ENCODE measurements at regions not wholly inside any gene's neighbourhood (a gene's known extent, or its start where the extent isn't known, plus 50 kb on each side); places are given as distances from the start of the nearest gene placed in this dataset.

DNA sequence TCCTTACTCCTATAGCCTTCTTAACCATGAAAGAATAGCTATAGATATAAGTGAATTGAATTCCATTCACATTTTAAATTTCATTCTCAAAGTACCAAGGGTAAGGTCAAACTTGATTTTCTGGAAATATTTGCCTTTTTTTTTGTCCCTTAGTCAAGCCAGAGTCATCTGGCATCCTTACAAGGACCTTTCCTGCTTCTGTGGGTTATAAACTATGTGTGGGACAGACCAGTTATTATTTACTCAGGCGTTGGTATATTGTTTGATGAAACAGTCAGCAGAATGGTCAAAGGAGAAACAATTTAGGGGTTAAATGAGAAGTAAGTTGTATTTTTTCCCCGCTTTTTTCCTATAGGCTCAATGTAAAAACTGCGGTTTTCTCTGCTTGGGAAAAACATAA lies 1103.2 kb upstream of the ZEB2 start:
- ChIA-PET POLR2A (no interaction called here), CTCF (no interaction called here)
- H3K4me3 ChIP-seq (ENCODE audit: low read depth, low read length), result no peak overlapping the region
- TF ChIP-seq, protein P1, sequence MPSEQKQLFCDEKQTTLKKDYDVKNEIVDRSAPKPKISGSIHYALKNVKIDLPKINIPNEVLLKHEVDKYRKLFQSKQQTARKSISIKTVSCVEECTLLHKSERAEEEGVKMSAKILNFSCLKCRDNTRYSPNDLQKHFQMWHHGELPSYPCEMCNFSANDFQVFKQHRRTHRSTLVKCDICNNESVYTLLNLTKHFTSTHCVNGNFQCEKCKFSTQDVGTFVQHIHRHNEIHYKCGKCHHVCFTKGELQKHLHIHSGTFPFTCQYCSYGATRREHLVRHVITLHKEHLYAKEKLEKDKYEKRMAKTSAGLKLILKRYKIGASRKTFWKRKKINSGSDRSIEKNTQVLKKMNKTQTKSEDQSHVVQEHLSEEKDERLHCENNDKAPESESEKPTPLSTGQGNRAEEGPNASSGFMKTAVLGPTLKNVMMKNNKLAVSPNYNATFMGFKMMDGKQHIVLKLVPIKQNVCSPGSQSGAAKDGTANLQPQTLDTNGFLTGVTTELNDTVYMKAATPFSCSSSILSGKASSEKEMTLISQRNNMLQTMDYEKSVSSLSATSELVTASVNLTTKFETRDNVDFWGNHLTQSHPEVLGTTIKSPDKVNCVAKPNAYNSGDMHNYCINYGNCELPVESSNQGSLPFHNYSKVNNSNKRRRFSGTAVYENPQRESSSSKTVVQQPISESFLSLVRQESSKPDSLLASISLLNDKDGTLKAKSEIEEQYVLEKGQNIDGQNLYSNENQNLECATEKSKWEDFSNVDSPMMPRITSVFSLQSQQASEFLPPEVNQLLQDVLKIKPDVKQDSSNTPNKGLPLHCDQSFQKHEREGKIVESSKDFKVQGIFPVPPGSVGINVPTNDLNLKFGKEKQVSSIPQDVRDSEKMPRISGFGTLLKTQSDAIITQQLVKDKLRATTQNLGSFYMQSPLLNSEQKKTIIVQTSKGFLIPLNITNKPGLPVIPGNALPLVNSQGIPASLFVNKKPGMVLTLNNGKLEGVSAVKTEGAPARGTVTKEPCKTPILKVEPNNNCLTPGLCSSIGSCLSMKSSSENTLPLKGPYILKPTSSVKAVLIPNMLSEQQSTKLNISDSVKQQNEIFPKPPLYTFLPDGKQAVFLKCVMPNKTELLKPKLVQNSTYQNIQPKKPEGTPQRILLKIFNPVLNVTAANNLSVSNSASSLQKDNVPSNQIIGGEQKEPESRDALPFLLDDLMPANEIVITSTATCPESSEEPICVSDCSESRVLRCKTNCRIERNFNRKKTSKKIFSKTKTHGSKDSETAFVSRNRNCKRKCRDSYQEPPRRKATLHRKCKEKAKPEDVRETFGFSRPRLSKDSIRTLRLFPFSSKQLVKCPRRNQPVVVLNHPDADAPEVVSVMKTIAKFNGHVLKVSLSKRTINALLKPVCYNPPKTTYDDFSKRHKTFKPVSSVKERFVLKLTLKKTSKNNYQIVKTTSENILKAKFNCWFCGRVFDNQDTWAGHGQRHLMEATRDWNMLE (tag by site-specific recombination; conservative IDR thresholded peaks at IDR 0.05; ENCODE audit: low read depth), result no peak
- no peak for TF ChIP-seq ZNF629 (tag by site-specific recombination; IDR thresholded peaks at IDR 0.05)
- no peak for TF ChIP-seq ZNF76 (tag by site-specific recombination; IDR thresholded peaks at IDR 0.05; ENCODE audit: borderline replicate concordance, low read depth)
- no peak for TF ChIP-seq KLF16 (tag by site-specific recombination; IDR thresholded peaks at IDR 0.05)
- no peak for TF ChIP-seq ZNF621 (tag by site-specific recombination; IDR thresholded peaks at IDR 0.05)
- TF ChIP-seq ZNF610 (tag by site-specific recombination; IDR thresholded peaks at IDR 0.05; ENCODE audit: borderline replicate concordance), result no peak
- no peak for TF ChIP-seq ZBTB26 (tag by site-specific recombination; optimal IDR thresholded peaks at IDR 0.05)
- TF ChIP-seq BCL11A (tag by site-specific recombination; IDR thresholded peaks at IDR 0.05; ENCODE audit: low read depth), result no peak
- H3K36me3 ChIP-seq (ENCODE audit: control insufficient read depth in 2 of 2, insufficient read depth in 1 of 2, low read length in 2 of 2), result no peaks in the 10 kb centered on the region
- H3K4me1 ChIP-seq (ENCODE audit: control insufficient read depth, insufficient read depth, low read length), result no peaks in the 10 kb centered on the region
- H3K27ac ChIP-seq (ENCODE audit: extremely low read depth, low read depth, low read length), result no peak overlapping the region
- H3K9me3 ChIP-seq (ENCODE audit: control insufficient read depth, insufficient read depth, low read depth, low read length), result no peaks in the 10 kb centered on the region

DNA sequence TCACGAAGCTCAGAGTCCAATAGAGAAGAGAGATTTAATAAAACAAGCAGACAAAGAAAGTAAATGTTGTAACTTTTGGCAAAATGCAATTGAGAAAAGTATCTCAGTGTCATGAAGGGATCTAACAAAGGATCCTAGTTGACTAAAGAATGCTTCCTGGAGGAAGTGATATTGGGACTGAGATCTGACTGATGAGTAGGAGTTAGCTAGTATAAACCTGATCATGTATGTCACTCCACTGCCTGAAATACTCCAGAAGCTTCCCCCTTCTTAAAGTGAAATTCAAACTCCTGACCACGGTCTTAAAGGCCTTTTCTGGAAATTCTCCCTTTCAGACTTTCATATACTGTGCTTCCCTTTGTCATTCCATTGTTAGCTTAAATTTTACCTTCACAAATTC lies 1102.4 kb upstream of the ZEB2 start:
- POLR2A ChIA-PET, result no interaction called here
- H3K4me1 ChIP-seq (ENCODE audit: control insufficient read depth, insufficient read depth, low read length), result no peaks in the 10 kb centered on the region
- H3K36me3 ChIP-seq (ENCODE audit: control insufficient read depth in 2 of 2, insufficient read depth in 1 of 2, low read length in 2 of 2), result no peaks in the 10 kb centered on the region
- CTCF ChIA-PET, result interaction anchor here (0.7 to 0.8 kb wide), 2 partner anchors 45 to 131 kb away, joined by 3 read pairs; no protein-coding TSS in a partner anchor
- TF ChIP-seq, protein P2, sequence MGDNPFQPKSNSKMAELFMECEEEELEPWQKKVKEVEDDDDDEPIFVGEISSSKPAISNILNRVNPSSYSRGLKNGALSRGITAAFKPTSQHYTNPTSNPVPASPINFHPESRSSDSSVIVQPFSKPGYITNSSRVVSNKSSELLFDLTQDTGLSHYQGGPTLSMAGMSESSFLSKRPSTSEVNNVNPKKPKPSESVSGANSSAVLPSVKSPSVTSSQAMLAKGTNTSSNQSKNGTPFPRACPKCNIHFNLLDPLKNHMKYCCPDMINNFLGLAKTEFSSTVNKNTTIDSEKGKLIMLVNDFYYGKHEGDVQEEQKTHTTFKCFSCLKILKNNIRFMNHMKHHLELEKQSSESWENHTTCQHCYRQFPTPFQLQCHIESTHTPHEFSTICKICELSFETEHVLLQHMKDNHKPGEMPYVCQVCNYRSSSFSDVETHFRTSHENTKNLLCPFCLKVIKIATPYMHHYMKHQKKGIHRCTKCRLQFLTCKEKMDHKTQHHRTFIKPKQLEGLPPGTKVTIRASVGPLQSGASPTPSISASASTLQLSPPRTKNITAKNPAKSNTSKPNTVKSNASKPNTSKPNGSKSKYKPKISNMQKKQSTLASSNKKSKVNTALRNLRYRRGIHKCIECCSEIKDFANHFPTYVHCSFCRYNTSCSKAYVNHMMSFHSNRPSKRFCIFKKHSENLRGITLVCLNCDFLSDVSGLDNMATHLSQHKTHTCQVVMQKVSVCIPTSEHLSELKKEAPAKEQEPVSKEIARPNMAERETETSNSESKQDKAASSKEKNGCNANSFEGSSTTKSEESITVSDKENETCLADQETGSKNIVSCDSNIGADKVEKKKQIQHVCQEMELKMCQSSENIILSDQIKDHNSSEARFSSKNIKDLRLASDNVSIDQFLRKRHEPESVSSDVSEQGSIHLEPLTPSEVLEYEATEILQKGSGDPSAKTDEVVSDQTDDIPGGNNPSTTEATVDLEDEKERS (tag by site-specific recombination; IDR thresholded peaks at IDR 0.05), result no peak
- TF ChIP-seq ZNF292 (tag by site-specific recombination; IDR thresholded peaks at IDR 0.05; ENCODE audit: borderline replicate concordance, low read depth), result no peak
- TF ChIP-seq ZNF529 (tag by site-specific recombination; IDR thresholded peaks at IDR 0.05; ENCODE audit: insufficient replicate concordance), result no peak
- TF ChIP-seq, protein P3, sequence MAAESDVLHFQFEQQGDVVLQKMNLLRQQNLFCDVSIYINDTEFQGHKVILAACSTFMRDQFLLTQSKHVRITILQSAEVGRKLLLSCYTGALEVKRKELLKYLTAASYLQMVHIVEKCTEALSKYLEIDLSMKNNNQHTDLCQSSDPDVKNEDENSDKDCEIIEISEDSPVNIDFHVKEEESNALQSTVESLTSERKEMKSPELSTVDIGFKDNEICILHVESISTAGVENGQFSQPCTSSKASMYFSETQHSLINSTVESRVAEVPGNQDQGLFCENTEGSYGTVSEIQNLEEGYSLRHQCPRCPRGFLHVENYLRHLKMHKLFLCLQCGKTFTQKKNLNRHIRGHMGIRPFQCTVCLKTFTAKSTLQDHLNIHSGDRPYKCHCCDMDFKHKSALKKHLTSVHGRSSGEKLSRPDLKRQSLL (tag by site-specific recombination; IDR thresholded peaks at IDR 0.05), result no peak
- no peak for TF ChIP-seq ZNF426 (tag by site-specific recombination; IDR thresholded peaks at IDR 0.05)
- no peak for TF ChIP-seq ZBTB8A (tag by site-specific recombination; IDR thresholded peaks at IDR 0.05)
- no peak for TF ChIP-seq ZNF302 (tag by site-specific recombination; IDR thresholded peaks at IDR 0.05; ENCODE audit: low read depth)
- no peak for TF ChIP-seq ZNF837 (tag by site-specific recombination; IDR thresholded peaks at IDR 0.05)
- no peak for TF ChIP-seq ZNF707 (tag by site-specific recombination; IDR thresholded peaks at IDR 0.05)
- no peak for TF ChIP-seq ZNF24 (tag by site-specific recombination; IDR thresholded peaks at IDR 0.05)
- no peak for TF ChIP-seq ZNF169 (tag by site-specific recombination; IDR thresholded peaks at IDR 0.05)
- TF ChIP-seq SCRT2 (tag by site-specific recombination; IDR thresholded peaks at IDR 0.05), result no peak
- TF ChIP-seq ZNF133 (tag by site-specific recombination; IDR thresholded peaks at IDR 0.05), result no peak
- no peak overlapping the region for H3K4me3 ChIP-seq (ENCODE audit: low read depth, low read length)
- no peak overlapping the region for H3K27ac ChIP-seq (ENCODE audit: extremely low read depth, low read depth, low read length)
- H3K9me3 ChIP-seq (ENCODE audit: control insufficient read depth, insufficient read depth, low read depth, low read length), result no peaks in the 10 kb centered on the region

Measured in HEK293 (cell line).